Smooth muscle cell (in vitro differentiated cells): ENCODE measurements at regions not wholly inside any gene's neighbourhood (a gene's known extent, or its start where the extent isn't known, plus 50 kb on each side); places are given as distances from the start of the nearest gene placed in this dataset.
A peak's percentile ranks its signal among the peaks of the same experiment; 100 is the strongest.

ENCODE experiments used
- DNase-seq: peaks from one replicate; lab custom pipeline; 2025; ENCODE audit not compliant: unreplicated experiment; lab: John Stamatoyannopoulos, UW
- H2AFZ ChIP-seq: fragments of 200-600 bp; sonication (generic); 2 replicates; pipeline ENCODE4 v1.6.0; 2016; ENCODE audit warnings: antibody characterized with exemption, low read depth, mild to moderate bottlenecking
- H3F3A ChIP-seq: fragments of 200-600 bp; sonication (generic); 2 replicates; pipeline ENCODE4 v1.6.0; 2017; ENCODE audit warnings: antibody characterized with exemption, low read depth
- H3K27ac ChIP-seq: fragments of 200-600 bp; sonication (generic); 2 replicates; pipeline ENCODE4 v1.5.1; 2016; ENCODE audit warnings: low read depth, mild to moderate bottlenecking
- H3K27me3 ChIP-seq: fragments of 200-600 bp; sonication (generic); 2 replicates; pipeline ENCODE4 v1.6.1; 2016; ENCODE audit warnings: low read depth, mild to moderate bottlenecking
- H3K36me3 ChIP-seq: fragments of 200-600 bp; sonication (generic); 2 replicates; pipeline ENCODE4 v1.5.1; 2016; ENCODE audit warnings: low read depth
- H3K4me1 ChIP-seq: fragments of 200-600 bp; sonication (generic); 2 replicates; pipeline ENCODE4 v1.5.1; 2016; ENCODE audit warnings: low read depth
- H3K4me2 ChIP-seq: fragments of 200-600 bp; sonication (generic); 2 replicates; pipeline ENCODE4 v1.6.0; 2016; ENCODE audit warnings: mild to moderate bottlenecking
- H3K4me3 ChIP-seq: fragments of 200-600 bp; sonication (generic); 2 replicates; pipeline ENCODE4 v1.5.1; 2016; ENCODE audit warnings: mild to moderate bottlenecking
- H3K79me2 ChIP-seq: fragments of 200-600 bp; sonication (generic); 2 replicates; pipeline ENCODE4 v1.6.0; 2016; ENCODE audit warnings: low read depth, mild to moderate bottlenecking
- H3K9ac ChIP-seq: fragments of 200-600 bp; sonication (generic); 2 replicates; pipeline ENCODE4 v1.6.0; 2016; ENCODE audit warnings: low read depth
- H3K9me3 ChIP-seq: fragments of 200-600 bp; sonication (generic); replicated peaks from 2 replicates; pipeline ENCODE4 v1.5.1; 2016; ENCODE audit warnings: low read depth
- H4K20me1 ChIP-seq: fragments of 200-600 bp; sonication (generic); 2 replicates; pipeline ENCODE4 v1.6.0; 2016; ENCODE audit warnings: low read depth
- CTCF ChIP-seq: fragments of 200-600 bp; sonication (generic); IDR thresholded peaks from 2 replicates; pipeline ENCODE4 v1.5.1; 2017; ENCODE audit warnings: borderline replicate concordance, mild to moderate bottlenecking, antibody characterized with exemption; ENCODE audit not compliant: insufficient read depth, poor library complexity, severe bottlenecking
- WGBS: methylation state at CpG from one replicate; pipeline ENCODE4 v1.1.7; 2016; ENCODE audit warnings: low lambda C conversion rate; 5-methylcytosine and 5-hydroxymethylcytosine counted together

- no peaks in the 10 kb centered on the region for H3K36me3 ChIP-seq
- peak overlapping the region; percentile 90 for H2AFZ ChIP-seq
- no peak for TF ChIP-seq CTCF
- H3K9me3 ChIP-seq = no peaks in the 10 kb centered on the region
- no peak overlapping the region for H3K4me2 ChIP-seq
- H3K27me3 ChIP-seq = no peaks in the 10 kb centered on the region
- H3K4me1 ChIP-seq = no peaks in the 10 kb centered on the region
- H3K27ac ChIP-seq = no peak overlapping the region
- 70% methylated on average over 21 of the region's 21 CpGs for WGBS
- H3K9ac ChIP-seq = no peak overlapping the region
- no peak overlapping the region for H3K4me3 ChIP-seq
- H3K79me2 ChIP-seq = no peaks in the 10 kb centered on the region
- no peak for DNase-seq
- H3F3A ChIP-seq = no peaks in the 10 kb centered on the region
- H4K20me1 ChIP-seq = no peaks in the 10 kb centered on the region
Measured at GRCh38 chr3:194987571-194988494, 283.1 kb downstream of the XXYLT1 start.

- H3F3A ChIP-seq = no peaks in the 10 kb centered on the region
- H3K27me3 ChIP-seq = no peaks in the 10 kb centered on the region
- no peaks in the 10 kb centered on the region for H3K79me2 ChIP-seq
- H3K9me3 ChIP-seq = no peaks in the 10 kb centered on the region
- H4K20me1 ChIP-seq = no peaks in the 10 kb centered on the region
- no peak overlapping the region for H3K9ac ChIP-seq
- H2AFZ ChIP-seq = no peak overlapping the region
- TF ChIP-seq CTCF = no peak
- no peaks in the 10 kb centered on the region for H3K4me1 ChIP-seq
- no peak overlapping the region for H3K27ac ChIP-seq
- 91% methylated on average over 8 of the region's 8 CpGs for WGBS
- H3K4me3 ChIP-seq = no peak overlapping the region
- no peaks in the 10 kb centered on the region for H3K36me3 ChIP-seq
- H3K4me2 ChIP-seq = no peak overlapping the region
- no peak for DNase-seq
Measured at GRCh38 chr3:194988495-194989165, 282.3 kb downstream of the XXYLT1 start.

GRCh38 chr3:194989241-194989640 is 281.7 kb downstream of the XXYLT1 start:
- Histone ChIP-seq H4K20me1 (no peaks in the 10 kb centered on the region), H3K4me1 (no peaks in the 10 kb centered on the region), H3K27me3 (no peaks in the 10 kb centered on the region), H3K9me3 (no peaks in the 10 kb centered on the region), H3K9ac (no peak overlapping the region), H3K4me3 (no peak overlapping the region), H3K4me2 (no peak overlapping the region), H2AFZ (no peak overlapping the region), H3K27ac (no peak overlapping the region), H3F3A (no peaks in the 10 kb centered on the region), H3K79me2 (no peaks in the 10 kb centered on the region), H3K36me3 (no peaks in the 10 kb centered on the region)
- no peak for DNase-seq
- 83% methylated on average over 10 of the region's 10 CpGs for WGBS
- no peak for TF ChIP-seq CTCF
